ENCODE measurements at regions not wholly inside any gene's neighbourhood (a gene's known extent, or its start where the extent isn't known, plus 50 kb on each side); places are given as distances from the start of the nearest gene placed in this dataset.

DNA sequence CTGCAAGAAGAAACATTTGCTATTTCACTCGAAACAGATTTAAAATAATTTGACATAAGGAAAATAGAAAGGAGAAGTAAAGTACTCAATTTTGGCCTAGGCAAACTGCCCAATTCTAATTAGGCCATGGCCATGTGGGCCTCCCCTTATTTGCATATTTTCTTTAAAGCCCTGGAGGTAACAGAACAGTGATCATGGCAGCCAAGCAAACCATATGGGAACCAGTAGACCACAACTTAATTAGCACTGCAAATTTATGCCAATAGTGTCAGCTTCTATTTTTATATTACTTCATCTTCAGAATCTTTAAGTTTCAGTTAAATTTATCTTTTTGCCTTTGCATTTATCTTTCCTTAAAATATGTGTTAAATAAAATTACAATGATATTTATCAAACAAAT, 63.3 kb upstream of the THSD7A start:
- Histone ChIP-seq H3K9me3 (no peaks in the 10 kb centered on the region), H3K27ac (no peak overlapping the region), H3K4me1 (replicated peaks) (no peaks in the 10 kb centered on the region), H3K27me3 (replicated peaks; ENCODE audit: insufficient read depth) (no peaks in the 10 kb centered on the region), H3K36me3 (no peaks in the 10 kb centered on the region), H3K4me3 (no peak overlapping the region)
- 100% methylated on average over 1 of the region's 1 CpG for WGBS
- DNase-seq (ENCODE audit: low spot score), result no peak
- TF ChIP-seq POLR2AphosphoS5 (IDR thresholded peaks at IDR 0.05), result no peak
- no peak for TF ChIP-seq POLR2A (IDR thresholded peaks at IDR 0.05)
- TF ChIP-seq, protein P1, sequence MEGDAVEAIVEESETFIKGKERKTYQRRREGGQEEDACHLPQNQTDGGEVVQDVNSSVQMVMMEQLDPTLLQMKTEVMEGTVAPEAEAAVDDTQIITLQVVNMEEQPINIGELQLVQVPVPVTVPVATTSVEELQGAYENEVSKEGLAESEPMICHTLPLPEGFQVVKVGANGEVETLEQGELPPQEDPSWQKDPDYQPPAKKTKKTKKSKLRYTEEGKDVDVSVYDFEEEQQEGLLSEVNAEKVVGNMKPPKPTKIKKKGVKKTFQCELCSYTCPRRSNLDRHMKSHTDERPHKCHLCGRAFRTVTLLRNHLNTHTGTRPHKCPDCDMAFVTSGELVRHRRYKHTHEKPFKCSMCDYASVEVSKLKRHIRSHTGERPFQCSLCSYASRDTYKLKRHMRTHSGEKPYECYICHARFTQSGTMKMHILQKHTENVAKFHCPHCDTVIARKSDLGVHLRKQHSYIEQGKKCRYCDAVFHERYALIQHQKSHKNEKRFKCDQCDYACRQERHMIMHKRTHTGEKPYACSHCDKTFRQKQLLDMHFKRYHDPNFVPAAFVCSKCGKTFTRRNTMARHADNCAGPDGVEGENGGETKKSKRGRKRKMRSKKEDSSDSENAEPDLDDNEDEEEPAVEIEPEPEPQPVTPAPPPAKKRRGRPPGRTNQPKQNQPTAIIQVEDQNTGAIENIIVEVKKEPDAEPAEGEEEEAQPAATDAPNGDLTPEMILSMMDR (IDR thresholded peaks at IDR 0.05), result no peak
- intact Hi-C loops (cut with DNase I), result no loop called here

DNA sequence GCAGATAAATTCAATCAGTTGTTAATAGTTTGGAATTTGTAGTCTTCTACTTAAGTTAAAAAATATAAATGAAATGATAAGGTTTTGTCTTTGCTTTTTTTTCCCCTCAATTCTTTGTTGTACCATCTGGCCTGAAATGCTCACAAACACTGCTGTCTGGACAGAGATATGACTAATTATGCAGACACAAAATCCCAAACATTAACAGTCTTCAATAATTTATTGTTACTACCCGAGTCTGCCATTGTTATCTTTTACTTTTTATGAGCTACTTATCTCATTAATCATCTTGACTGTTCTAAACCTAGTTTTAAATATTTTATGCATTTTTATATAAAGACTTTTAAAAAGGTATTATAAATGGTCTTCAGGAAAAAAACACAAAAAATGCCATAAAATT, 64.7 kb upstream of the THSD7A start:
- no peak for TF ChIP-seq POLR2A (IDR thresholded peaks at IDR 0.05)
- TF ChIP-seq, protein P1 (IDR thresholded peaks at IDR 0.05), result no peak
- TF ChIP-seq POLR2AphosphoS5 (IDR thresholded peaks at IDR 0.05), result no peak
- Histone ChIP-seq H3K27me3 (replicated peaks; ENCODE audit: insufficient read depth) (no peaks in the 10 kb centered on the region), H3K27ac (no peak overlapping the region), H3K9me3 (no peaks in the 10 kb centered on the region), H3K4me1 (replicated peaks) (no peaks in the 10 kb centered on the region), H3K4me3 (no peak overlapping the region), H3K36me3 (no peaks in the 10 kb centered on the region)
- intact Hi-C loops (cut with DNase I), result no loop called here
- DNase-seq (ENCODE audit: low spot score), result no peak
- 3% methylated on average over 1 of the region's 1 CpG for WGBS

DNA sequence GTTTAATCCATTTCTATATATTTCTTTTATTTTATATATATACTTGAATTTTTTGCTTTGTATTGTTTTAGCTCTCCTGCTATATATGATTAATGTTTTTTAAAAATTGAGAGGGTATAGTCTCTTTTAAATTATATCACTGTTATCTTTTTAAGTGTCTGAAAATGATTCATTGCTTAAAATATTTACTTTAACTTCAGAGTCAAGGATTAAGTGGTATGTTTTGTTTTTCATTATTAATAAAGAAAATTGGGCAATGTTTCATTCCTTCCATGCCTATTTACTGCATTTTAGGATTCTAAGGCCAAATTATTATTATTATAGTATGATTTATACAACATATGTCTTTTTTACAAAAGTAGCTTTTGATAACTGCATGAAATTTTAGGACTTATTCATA, 67.2 kb upstream of the THSD7A start:
- intact Hi-C loops (cut with DNase I), result no loop called here
- Histone ChIP-seq H3K9me3 (no peaks in the 10 kb centered on the region), H3K27me3 (replicated peaks; ENCODE audit: insufficient read depth) (no peaks in the 10 kb centered on the region), H3K36me3 (no peaks in the 10 kb centered on the region), H3K4me3 (no peak overlapping the region), H3K27ac (no peak overlapping the region), H3K4me1 (replicated peaks) (no peaks in the 10 kb centered on the region)
- TF ChIP-seq POLR2A (IDR thresholded peaks at IDR 0.05), result no peak
- TF ChIP-seq, protein P1 (IDR thresholded peaks at IDR 0.05), result no peak
- no peak for TF ChIP-seq POLR2AphosphoS5 (IDR thresholded peaks at IDR 0.05)
- DNase-seq (ENCODE audit: low spot score), result no peak

DNA sequence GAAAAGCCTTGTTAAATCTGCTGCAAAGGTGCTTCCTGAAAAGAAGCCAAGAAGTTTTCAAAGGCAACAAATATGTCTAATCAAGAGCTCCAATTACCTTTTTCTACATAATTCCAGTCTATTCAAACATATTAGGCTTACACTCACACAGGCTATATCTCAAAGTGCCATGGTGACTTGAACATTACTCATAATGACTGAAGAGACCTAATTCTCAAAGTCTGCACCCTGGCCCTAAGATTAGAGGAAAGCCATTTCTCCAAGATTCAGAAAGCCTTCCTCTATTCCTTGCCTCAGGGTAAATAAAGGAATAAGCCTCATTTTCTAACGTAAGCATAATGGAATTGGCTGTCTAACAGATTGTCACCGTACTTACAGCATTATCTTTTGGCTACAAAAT, 78.3 kb upstream of the THSD7A start:
- no peak for DNase-seq (ENCODE audit: low spot score)
- TF ChIP-seq, protein P1 (IDR thresholded peaks at IDR 0.05), result no peak
- TF ChIP-seq POLR2A (IDR thresholded peaks at IDR 0.05) (no peak), POLR2AphosphoS5 (IDR thresholded peaks at IDR 0.05) (no peak)
- intact Hi-C loops (cut with DNase I), result no loop called here
- Histone ChIP-seq H3K27me3 (replicated peaks; ENCODE audit: insufficient read depth) (no peaks in the 10 kb centered on the region), H3K9me3 (no peaks in the 10 kb centered on the region), H3K4me1 (replicated peaks) (no peaks in the 10 kb centered on the region), H3K27ac (no peak overlapping the region), H3K36me3 (no peaks in the 10 kb centered on the region), H3K4me3 (no peak overlapping the region)
- 85% methylated on average over 2 of the region's 2 CpGs for WGBS

DNA sequence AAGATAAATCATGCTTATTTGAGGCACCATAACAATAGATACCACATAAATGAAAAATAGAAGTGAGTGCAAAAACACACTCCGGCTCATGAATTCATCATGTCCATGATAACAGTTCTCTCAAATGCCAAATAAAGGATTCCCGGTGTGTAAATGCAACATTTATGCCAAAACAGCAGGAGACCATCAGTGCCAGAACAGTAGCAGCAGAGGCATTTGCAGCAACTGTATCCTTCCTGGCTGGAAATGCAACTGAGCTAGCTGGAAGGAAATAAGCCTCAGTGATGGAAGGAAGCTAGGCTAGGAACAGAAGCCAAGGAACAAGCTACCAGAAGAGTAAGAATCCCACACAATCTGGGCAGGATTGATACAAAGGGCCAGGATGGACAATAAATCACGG, 79.9 kb upstream of the THSD7A start:
- Histone ChIP-seq H3K27me3 (replicated peaks; ENCODE audit: insufficient read depth) (no peaks in the 10 kb centered on the region), H3K9me3 (no peaks in the 10 kb centered on the region), H3K4me3 (no peak overlapping the region), H3K4me1 (replicated peaks) (no peaks in the 10 kb centered on the region), H3K36me3 (no peaks in the 10 kb centered on the region), H3K27ac (no peak overlapping the region)
- intact Hi-C loops (cut with DNase I), result no loop called here
- TF ChIP-seq POLR2A (IDR thresholded peaks at IDR 0.05), result no peak
- TF ChIP-seq, protein P1 (IDR thresholded peaks at IDR 0.05), result no peak
- TF ChIP-seq POLR2AphosphoS5 (IDR thresholded peaks at IDR 0.05), result no peak
- 47% methylated on average over 3 of the region's 3 CpGs for WGBS
- DNase-seq (ENCODE audit: low spot score), result no peak
